ENCODE measurements at regions not wholly inside any gene's neighbourhood (a gene's known extent, or its start where the extent isn't known, plus 50 kb on each side); places are given as distances from the start of the nearest gene placed in this dataset.
"Not testable (repeated sequence)": the region's sequence is repeated elsewhere in the genome, so short reads cannot be mapped to it uniquely, and the experiment has no call there.

DNA sequence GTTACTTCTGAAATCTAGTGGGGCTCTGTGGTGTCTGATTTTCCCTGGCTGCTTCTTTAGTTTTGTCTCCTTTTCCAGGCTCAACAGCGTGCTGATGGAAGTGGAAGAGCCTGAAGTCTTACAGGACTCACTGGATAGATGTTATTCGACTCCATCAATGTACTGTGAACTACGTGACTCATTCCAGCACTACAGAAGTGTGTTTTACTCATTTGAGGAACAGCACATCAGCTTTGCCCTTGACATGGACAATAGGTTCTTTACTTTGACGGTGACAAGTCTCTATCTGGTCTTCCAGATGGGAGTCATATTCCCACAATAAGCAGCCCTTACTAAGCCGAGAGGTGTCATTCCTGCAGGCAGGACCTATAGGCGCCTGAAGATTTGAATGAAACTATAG lies 51.1 kb downstream of the NBPF8 start:
- DNase-seq: not testable (repeated sequence)

- DNase-seq: not testable (repeated sequence)
Measured at GRCh38 chr1:120477663-120478062, 62.8 kb downstream of the NBPF8 start.

GRCh38 chr1:120478400-120478799 lies 63.6 kb downstream of the NBPF8 start:
- not testable (repeated sequence) for DNase-seq

DNA sequence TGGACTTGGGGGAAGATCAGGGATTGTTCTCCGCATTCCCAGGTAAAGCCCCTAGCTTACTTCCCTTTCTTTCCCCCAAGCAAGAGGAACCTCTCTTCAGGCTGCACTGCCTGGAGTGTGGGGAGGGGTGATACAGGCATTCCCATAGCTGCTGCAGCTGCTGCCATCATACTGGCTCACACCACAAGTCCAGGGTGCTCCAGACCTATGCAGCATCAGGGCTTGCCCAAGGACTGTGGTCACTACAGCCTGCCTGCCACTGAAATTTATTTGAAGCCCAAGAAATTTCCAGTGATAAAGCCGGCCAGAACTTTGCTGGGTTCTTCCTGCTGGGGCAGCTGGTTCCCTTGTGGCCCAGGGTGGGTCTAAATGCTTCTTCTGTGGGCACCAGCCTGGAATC lies 72.7 kb downstream of the NBPF8 start:
- not testable (repeated sequence) for DNase-seq

DNA sequence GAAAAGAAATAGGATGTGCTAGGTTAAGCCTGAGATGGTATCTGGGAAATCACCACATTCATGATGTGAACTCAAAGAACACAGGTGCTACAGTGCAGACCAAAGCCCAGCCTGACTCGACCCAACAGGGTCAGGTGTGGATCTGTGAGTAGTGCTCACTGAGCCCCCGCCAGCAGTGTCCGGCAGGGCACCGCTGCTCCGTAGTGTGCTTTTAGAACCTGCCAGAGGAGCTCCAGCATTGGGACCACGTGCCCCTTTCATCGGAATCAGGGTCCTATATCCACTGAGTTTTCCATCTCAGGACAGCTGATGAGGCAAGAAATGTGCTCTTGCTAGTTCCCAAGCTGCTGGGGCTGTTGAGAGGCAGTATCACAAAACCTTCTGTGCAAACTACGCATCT lies 74.4 kb downstream of the NBPF8 start:
- DNase-seq: not testable (repeated sequence)

- DNase-seq: not testable (repeated sequence)
Measured at GRCh38 chr1:120497145-120497544, 82.3 kb downstream of the NBPF8 start.

GRCh38 chr1:120503284-120503683 lies 88.4 kb downstream of the NBPF8 start:
- DNase-seq: not testable (repeated sequence)

GRCh38 chr1:120506352-120506751 lies 91.5 kb downstream of the NBPF8 start:
- DNase-seq: not testable (repeated sequence)

DNA sequence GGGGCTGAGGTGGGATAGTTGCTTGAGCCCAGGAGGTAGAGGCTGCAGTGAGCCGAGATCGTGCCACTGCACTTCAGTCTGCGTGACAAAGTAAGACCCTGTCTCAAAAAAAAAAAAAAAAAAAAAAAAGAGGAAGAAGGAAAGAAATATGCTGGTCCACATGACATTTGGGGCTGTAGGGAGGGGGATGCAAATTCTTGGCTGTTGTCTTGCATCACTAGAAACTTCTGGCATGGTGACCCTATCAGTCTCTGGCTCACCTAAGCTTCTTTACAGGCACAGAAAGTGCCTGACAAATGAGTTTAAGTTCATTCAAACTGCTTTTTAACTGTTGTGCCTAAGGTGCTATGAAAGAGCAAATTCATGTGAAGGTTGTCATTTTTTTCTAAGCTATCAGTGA lies 93.5 kb downstream of the NBPF8 start:
- not testable (repeated sequence) for DNase-seq

DNA sequence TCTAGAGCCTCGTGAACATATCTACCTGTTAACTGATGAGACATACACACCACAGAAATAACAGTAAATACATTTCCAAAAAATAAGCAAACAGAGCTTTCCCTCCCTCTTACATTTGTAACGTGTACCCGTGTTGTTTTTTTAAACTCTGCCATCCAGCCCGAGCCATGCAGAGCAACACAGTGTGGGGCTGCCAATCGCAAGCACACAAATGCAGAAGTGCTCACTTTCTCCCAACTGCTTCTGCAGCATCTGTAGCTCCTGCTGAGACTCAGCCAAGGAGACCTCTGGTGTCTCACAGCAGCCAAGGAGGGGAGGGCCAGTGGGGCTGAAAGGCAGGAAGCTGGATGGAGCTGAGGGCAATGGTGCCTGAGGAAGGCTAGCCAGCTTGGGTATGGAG lies 94.4 kb downstream of the NBPF8 start:
- DNase-seq: not testable (repeated sequence)

DNA sequence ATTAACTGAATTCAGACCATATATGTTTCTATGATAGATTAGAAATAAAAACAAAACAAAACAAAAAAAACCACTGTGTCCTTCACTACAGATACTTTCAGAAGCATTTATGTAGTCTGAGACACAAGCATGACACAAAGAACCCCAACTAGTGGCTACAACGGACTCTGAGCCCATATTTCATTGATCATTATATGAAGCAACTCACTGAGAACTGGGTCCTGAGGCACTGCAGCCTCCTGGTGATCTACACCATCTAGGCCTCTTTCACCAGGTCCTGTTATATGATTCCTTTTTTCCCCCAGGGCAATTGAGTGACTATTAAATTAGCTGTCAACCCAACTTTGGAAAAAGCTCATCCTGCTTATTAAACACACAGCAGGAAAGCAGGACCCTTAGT lies 98.3 kb downstream of the NBPF8 start:
- DNase-seq: not testable (repeated sequence)

DNA sequence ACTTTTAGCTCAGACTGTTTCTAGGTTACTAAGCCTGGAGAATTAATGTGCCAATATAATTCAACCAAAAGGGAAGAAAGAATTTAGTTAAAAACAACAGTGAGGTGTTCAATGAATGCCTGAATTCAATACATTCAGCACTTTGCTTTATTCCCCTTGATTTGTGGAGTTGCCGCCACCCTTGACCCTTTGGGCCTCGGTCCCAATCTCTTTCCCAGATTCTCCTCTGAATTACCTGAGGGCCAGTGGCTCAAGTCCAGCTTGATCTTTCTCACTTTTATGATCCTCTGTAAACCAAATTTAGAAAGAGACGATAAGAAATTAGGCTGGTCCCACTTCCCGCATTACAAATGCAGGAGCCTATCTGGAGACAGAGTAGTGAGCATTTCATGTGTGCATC lies 98.7 kb downstream of the NBPF8 start:
- DNase-seq: not testable (repeated sequence)

DNA sequence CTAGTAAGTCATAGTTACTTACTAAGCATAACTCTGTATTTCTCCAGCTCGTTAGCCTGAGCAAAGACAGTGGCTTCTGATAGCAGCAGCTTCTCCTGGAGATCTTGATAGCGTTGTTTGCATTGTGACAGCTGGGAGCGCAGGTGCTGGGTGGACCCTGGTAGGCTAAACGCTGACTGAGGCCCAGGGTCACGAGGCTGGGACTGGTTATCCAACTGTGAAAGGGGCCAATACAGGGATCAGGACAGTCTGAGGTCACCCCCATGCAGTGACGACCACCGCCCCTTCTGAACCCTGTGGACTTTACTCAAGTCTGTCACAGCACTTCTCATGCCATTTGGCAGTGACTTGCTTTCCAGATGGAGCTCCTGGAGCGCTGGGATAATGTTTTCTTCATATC lies 104.4 kb downstream of the NBPF8 start:
- DNase-seq: not testable (repeated sequence)

- DNase-seq: not testable (repeated sequence)
Measured at GRCh38 chr1:120524416-120524815, 109.6 kb downstream of the NBPF8 start.

- DNase-seq: peak; percentile 22
Measured at GRCh38 chr1:120525386-120525785, 110.6 kb downstream of the NBPF8 start.

GRCh38 chr1:120529475-120530089 lies 114.7 kb downstream of the NBPF8 start:
- DNase-seq: not testable (repeated sequence)

DNA sequence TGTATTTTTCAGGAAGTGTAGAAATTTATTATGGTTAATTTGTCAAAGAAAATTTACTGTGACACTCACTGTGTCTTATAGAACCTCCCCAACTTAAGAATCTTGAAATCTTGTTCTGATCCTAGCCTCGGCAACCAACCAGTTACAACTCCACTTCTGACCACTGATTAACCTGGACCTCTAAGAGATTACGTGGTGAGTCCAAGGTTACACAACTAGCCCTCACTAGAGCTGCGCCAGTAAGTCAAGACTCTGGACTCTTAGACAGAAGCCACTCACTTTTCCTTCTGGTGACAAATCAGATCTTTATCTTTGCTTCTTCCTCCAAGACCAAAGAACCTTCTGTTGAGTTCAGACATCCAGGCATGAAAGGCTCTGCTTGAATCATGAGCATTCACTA lies 116.6 kb downstream of the NBPF8 start:
- not testable (repeated sequence) for DNase-seq

DNA sequence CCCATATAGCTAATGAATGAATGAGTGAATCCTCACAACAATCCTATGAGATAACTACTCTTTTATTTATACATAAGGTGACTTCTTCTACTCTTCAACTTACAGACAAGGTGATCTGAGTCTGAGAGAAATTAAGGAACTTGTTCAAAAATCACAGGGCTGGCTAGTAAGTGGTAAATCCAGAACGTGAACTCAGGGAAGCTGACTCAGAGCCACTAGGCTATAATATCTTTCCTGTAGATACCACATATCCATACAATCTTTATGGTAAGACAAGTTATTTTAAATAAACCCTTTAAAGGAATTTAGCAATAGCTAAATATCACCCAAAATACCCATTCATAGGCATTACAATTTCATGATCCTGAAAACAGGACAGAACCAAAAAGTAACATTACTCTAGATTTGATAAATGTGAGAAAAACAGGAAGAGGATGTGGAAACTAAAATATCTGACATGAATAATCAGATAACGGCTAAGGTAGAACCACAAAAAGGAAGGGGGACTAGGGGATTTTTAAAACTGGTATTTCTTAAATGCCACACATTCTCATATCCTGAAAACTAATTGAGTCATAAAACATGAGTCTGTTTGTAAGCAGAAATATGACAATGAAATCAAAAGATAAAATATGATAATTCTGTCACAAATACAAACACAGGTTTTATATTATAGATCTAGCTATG lies 119.7 kb downstream of the NBPF8 start:
- DNase-seq: peak; percentile 61

DNA sequence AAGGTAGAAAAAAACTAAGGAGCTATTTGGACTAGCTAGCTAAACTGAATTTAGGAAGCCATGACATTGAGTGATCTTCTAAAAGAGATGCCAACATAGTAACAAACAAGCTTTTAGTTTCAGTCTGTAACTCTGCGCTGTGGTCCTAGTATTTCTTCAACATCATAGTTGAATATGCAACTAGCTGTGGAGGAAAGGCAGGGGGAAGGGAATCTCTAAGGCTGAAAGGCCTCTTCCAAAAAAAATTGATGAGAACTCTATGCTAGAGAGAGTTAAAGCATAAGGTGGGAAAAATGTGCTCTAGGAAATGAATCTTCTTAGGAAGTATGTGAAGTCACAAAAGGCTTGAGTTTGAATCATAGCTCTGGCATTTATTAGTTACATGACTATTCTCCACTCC lies 120.2 kb downstream of the NBPF8 start:
- DNase-seq: not testable (repeated sequence)

DNA sequence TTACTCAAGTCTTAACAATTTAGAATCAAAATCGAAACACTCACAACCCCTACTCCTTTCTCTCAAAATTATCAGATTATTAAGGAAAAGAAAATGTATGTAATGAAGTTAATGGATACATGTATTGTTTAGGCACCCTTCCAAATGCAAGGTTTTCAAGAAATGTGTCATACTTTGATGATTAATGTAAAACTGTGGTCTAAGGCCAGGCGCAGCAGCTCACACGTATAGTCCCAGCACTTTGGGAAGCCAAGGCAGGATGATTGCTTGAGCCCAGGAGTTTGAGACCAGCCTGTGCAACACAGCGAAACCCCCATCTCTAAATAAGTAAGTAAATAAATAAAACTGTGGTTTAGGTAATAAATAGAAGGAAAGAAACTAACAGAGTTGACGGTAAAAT lies 126.6 kb downstream of the NBPF8 start:
- not testable (repeated sequence) for DNase-seq

GRCh38 chr1:120542365-120542764 lies 127.5 kb downstream of the NBPF8 start:
- DNase-seq: not testable (repeated sequence)

DNA sequence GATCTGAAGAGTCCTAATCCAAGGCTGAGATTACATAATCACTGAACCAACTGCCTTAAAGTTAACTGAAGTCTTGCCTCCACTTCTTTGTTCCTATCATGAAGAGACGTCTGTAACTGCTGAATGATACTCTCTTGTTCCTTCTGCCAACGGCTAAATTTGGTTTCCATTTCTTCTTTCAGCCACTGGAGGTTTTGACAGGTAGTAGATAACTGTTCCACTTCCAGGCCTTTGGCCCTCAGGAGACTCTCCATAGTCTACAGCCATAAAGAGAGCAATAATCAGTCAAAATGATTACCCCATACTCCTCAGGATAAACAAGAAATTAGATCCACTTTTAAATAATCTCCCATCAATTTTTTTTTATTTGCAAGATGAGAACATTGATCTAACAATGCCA lies 128.1 kb downstream of the NBPF8 start:
- DNase-seq: not testable (repeated sequence)

GRCh38 chr1:120544434-120544833 lies 129.6 kb downstream of the NBPF8 start:
- DNase-seq: peak; percentile 83

DNA sequence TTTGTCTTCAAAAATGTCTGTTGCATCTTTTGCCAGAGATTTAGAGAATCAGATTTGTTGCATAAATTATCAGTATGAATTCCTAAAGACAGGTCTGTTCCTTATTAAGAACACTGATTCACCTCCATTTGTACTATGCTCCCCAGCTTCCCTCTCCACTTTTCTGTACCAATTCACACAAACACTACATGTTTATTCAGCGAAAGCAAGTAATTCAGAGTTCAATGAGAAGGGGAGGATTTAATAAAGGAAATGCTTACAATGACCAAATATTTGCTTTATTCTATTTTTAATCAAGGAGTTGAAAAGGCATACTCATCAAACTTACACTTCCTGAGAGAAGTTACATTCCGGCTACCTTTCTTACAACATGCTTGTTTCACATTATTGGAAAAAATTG lies 135.5 kb downstream of the NBPF8 start:
- not testable (repeated sequence) for DNase-seq

- not testable (repeated sequence) for DNase-seq
Measured at GRCh38 chr1:120552190-120552589, 137.4 kb downstream of the NBPF8 start.

Data from CD4-positive, alpha-beta T cell treated with Interleukin-4 for 4 hours (primary cell).